ENCODE measurements at regions not wholly inside any gene's neighbourhood (a gene's known extent, or its start where the extent isn't known, plus 50 kb on each side); places are given as distances from the start of the nearest gene placed in this dataset.
A peak's percentile ranks its signal among the peaks of the same experiment; 100 is the strongest.

DNA sequence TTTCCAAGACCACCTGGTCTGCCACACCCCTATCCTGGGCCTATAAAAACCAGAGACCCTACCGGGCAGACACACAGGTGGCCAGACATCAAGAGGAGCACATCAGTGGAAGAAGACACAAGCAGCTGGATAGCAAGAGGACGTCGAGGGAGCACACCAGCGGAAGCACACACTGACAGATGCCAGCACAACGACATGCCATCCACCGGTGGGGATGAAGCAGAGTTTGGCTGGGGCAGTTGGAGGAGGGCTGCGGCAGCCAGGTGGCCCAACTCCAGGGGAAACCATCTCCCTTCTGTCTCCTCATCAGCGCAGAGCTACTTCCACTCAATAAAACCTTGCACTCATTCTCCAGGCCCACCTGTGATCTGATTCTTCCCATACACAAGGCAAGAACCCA, 200.6 kb downstream of the PCDH17 start:
- ATAC-seq: no peak
- Histone ChIP-seq H3K4me3 (no peak overlapping the region), H3K9me3 (no peaks in the 10 kb centered on the region), H3K27ac (no peak overlapping the region), H3K4me1 (no peaks in the 10 kb centered on the region), H3K36me3 (no peaks in the 10 kb centered on the region), H3K27me3 (no peaks in the 10 kb centered on the region)
- 79 to 100% methylated on average over 1 to 6 of the region's 8 CpGs for WGBS, 2 donors (ENCODE audit: low coverage in 1 of 2)
- TF ChIP-seq POLR2A (IDR thresholded peaks at IDR 0.05) (no peak), EP300 (IDR thresholded peaks at IDR 0.05) (no peak), POLR2AphosphoS5 (IDR thresholded peaks at IDR 0.05) (no peak)
- TF ChIP-seq, protein P1, sequence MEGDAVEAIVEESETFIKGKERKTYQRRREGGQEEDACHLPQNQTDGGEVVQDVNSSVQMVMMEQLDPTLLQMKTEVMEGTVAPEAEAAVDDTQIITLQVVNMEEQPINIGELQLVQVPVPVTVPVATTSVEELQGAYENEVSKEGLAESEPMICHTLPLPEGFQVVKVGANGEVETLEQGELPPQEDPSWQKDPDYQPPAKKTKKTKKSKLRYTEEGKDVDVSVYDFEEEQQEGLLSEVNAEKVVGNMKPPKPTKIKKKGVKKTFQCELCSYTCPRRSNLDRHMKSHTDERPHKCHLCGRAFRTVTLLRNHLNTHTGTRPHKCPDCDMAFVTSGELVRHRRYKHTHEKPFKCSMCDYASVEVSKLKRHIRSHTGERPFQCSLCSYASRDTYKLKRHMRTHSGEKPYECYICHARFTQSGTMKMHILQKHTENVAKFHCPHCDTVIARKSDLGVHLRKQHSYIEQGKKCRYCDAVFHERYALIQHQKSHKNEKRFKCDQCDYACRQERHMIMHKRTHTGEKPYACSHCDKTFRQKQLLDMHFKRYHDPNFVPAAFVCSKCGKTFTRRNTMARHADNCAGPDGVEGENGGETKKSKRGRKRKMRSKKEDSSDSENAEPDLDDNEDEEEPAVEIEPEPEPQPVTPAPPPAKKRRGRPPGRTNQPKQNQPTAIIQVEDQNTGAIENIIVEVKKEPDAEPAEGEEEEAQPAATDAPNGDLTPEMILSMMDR (IDR thresholded peaks at IDR 0.05): no peak

DNA sequence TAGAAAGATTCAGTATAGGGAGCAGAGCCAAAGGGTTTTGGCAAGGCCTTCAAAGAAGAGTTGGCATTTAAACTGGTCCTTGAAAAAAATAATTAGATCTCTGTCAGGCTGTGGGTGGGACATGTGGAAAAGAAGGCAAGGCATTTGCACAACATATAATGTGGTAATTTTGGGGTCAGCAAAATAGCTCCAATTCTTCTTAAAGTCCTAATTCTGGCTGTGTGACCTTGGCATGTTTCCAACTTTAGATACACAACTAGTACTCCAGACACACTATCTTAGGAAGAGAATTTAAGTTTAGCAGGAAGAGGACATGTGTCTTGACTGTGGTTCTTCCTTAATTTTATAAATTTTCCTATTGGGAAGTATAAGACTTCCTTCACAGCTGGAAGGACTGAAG, 206.3 kb downstream of the PCDH17 start:
- Histone ChIP-seq H3K4me1 (no peaks in the 10 kb centered on the region), H3K4me3 (no peak overlapping the region), H3K27ac (no peak overlapping the region), H3K27me3 (no peaks in the 10 kb centered on the region), H3K36me3 (no peaks in the 10 kb centered on the region), H3K9me3 (no peaks in the 10 kb centered on the region)
- no peak for ATAC-seq
- TF ChIP-seq POLR2AphosphoS5 (IDR thresholded peaks at IDR 0.05) (no peak), POLR2A (IDR thresholded peaks at IDR 0.05) (no peak), EP300 (IDR thresholded peaks at IDR 0.05) (no peak)
- TF ChIP-seq, protein P1 (IDR thresholded peaks at IDR 0.05): no peak

DNA sequence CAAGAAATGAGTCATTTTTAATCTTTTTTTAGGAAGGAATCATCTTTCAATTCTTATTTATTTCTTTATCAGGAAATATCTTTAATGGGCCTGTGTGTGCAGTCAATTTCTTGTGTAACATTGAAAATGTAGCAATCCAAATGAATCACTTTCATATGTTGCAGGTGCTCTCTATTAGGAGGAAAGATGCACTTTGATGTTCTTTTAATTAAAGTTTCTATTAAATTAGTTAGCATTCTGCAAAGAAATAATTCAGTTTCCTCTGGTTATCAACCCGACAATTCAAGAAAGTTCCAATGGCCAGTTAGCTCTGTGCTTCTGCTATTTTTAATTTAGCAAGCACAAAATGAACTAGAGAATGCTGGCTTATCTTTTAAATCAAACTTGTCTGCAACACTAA, 212.0 kb downstream of the PCDH17 start:
- ATAC-seq: no peak
- Histone ChIP-seq H3K9me3 (peaks cover 0 to 23% (median 2%) of the 10 kb centered on the region in 3 donors), H3K4me3 (no peak overlapping the region), H3K27me3 (no peaks in the 10 kb centered on the region), H3K27ac (no peak overlapping the region), H3K4me1 (no peaks in the 10 kb centered on the region), H3K36me3 (no peaks in the 10 kb centered on the region)
- WGBS, 2 donors (ENCODE audit: low coverage in 1 of 2): 75 to 86% methylated on average over 1 of the region's 1 CpG
- TF ChIP-seq, protein P1 (IDR thresholded peaks at IDR 0.05): no peak
- no peak for TF ChIP-seq POLR2AphosphoS5 (IDR thresholded peaks at IDR 0.05)

DNA sequence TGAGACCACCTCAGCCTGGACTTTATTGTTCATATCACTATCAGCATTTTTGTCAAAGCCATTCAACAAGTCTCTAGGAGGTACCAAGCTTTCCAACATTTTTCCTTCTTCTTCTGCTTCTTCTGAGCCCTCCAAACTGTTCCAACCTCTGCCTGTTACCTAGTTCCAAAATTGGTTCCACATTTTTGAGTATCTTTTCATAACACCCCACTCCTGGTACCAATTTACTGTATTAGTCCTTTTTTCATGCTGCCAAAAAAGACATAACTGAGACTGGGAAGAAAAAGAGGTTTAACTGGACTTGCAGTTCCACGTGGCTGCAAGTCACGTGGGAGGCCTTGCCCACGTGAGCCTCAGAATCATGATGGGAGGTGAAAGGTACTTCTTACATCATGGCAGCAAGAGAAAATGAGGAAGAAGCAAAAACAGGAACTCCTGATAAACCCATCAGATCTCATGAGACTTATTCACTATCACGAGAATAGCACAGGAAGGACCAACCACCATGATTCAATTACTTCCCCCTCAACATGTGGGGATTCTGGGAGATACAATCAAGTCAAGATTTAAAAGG, 215.1 kb downstream of the PCDH17 start:
- Histone ChIP-seq H3K27me3 (no peaks in the 10 kb centered on the region), H3K36me3 (no peaks in the 10 kb centered on the region), H3K4me1 (no peaks in the 10 kb centered on the region), H3K27ac (no peak overlapping the region), H3K9me3 (peaks cover 0 to 23% (median 2%) of the 10 kb centered on the region in 3 donors), H3K4me3 (no peak overlapping the region)
- TF ChIP-seq POLR2AphosphoS5 (IDR thresholded peaks at IDR 0.05): no peak
- no peak for TF ChIP-seq EP300 (IDR thresholded peaks at IDR 0.05)
- TF ChIP-seq, protein P1 (IDR thresholded peaks at IDR 0.05): no peak
- TF ChIP-seq POLR2A (IDR thresholded peaks at IDR 0.05): no peak
- ATAC-seq: no peak
- WGBS, 2 donors (ENCODE audit: low coverage in 1 of 2): 79 to 100% methylated on average over 3 to 4 of the region's 4 CpGs

DNA sequence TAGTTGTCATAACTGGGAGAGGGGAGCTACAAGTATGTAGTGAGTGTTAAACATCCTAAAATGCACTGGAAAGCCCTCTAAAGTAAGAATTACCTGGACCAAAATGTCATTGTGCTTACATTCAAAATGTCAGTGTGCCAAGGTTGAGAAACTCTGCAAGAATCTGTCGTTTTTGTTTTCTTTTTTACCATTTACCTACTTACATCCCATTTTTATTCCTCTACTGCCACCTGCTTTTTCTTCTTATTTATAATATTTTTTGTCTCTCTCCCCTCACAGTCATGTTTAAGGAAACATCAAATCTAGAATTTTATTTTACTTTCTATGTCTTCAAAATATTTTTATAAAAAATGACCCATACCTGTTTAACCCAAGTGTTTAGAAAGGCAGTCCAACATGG, 226.4 kb downstream of the PCDH17 start:
- WGBS, 2 donors (ENCODE audit: low coverage in 1 of 2): 0 to 5% methylated on average over 1 of the region's 1 CpG
- no peak for ATAC-seq

More for the DNA sequence above, 226.4 kb downstream of the PCDH17 start:
- Histone ChIP-seq H3K36me3 (no peaks in the 10 kb centered on the region), H3K4me3 (no peak overlapping the region), H3K4me1 (no peaks in the 10 kb centered on the region), H3K27me3 (no peaks in the 10 kb centered on the region), H3K27ac (no peak overlapping the region), H3K9me3 (no peaks in the 10 kb centered on the region)
- TF ChIP-seq, protein P1 (IDR thresholded peaks at IDR 0.05): peak in 1 of 4 experiments; percentile 7
- no peak for TF ChIP-seq EP300 (IDR thresholded peaks at IDR 0.05)

All from gastroesophageal sphincter (tissue), 4 donors.